ENCODE measurements at regions not wholly inside any gene's neighbourhood (a gene's known extent, or its start where the extent isn't known, plus 50 kb on each side); places are given as distances from the start of the nearest gene placed in this dataset.
"Not testable (repeated sequence)": the region's sequence is repeated elsewhere in the genome, so short reads cannot be mapped to it uniquely, and the experiment has no call there.

- H3K4me1 Mint-ChIP-seq, result no peaks in the 10 kb centered on the region
- H3K4me3 Mint-ChIP-seq, result no peak overlapping the region
- H3K27ac Mint-ChIP-seq, result no peak overlapping the region
- no peak for DNase-seq
- H3K27me3 Mint-ChIP-seq, result no peaks in the 10 kb centered on the region
- H3K36me3 Mint-ChIP-seq (ENCODE audit: low read depth), result no peaks in the 10 kb centered on the region
- CTCF ChIA-PET, result no interaction called here
- H3K9me3 Mint-ChIP-seq, result peaks cover 12% of the 10 kb centered on the region
- POLR2A ChIA-PET, result no interaction called here
These were observed 51.9 kb upstream of the TCERG1L start for GRCh38 chr10:131363416-131363815.

- ChIA-PET POLR2A (no interaction called here), CTCF (no interaction called here)
- peaks cover 10% of the 10 kb centered on the region for H3K9me3 Mint-ChIP-seq
- no peaks in the 10 kb centered on the region for H3K27me3 Mint-ChIP-seq
- H3K36me3 Mint-ChIP-seq (ENCODE audit: low read depth), result no peaks in the 10 kb centered on the region
- no peak overlapping the region for H3K4me3 Mint-ChIP-seq
- H3K4me1 Mint-ChIP-seq, result no peaks in the 10 kb centered on the region
- no peak overlapping the region for H3K27ac Mint-ChIP-seq
- no peak for DNase-seq
These were observed 60.0 kb upstream of the TCERG1L start for GRCh38 chr10:131371571-131371970.

- no peaks in the 10 kb centered on the region for H3K27me3 Mint-ChIP-seq
- ChIA-PET CTCF (no interaction called here), POLR2A (no interaction called here)
- H3K27ac Mint-ChIP-seq, result no peak overlapping the region
- H3K9me3 Mint-ChIP-seq, result peaks cover 6% of the 10 kb centered on the region
- H3K36me3 Mint-ChIP-seq (ENCODE audit: low read depth), result no peaks in the 10 kb centered on the region
- H3K4me1 Mint-ChIP-seq, result no peaks in the 10 kb centered on the region
- H3K4me3 Mint-ChIP-seq, result no peak overlapping the region
- DNase-seq, result no peak
These were observed 70.1 kb upstream of the TCERG1L start for GRCh38 chr10:131381576-131381975.

- H3K9me3 Mint-ChIP-seq; H3K27ac Mint-ChIP-seq; H3K27me3 Mint-ChIP-seq; POLR2A ChIA-PET; H3K4me3 Mint-ChIP-seq; H3K4me1 Mint-ChIP-seq; DNase-seq; CTCF ChIA-PET; H3K36me3 Mint-ChIP-seq (ENCODE audit: low read depth): not testable (repeated sequence)
These were observed 73.8 kb upstream of the TCERG1L start for GRCh38 chr10:131385161-131385872.

DNA sequence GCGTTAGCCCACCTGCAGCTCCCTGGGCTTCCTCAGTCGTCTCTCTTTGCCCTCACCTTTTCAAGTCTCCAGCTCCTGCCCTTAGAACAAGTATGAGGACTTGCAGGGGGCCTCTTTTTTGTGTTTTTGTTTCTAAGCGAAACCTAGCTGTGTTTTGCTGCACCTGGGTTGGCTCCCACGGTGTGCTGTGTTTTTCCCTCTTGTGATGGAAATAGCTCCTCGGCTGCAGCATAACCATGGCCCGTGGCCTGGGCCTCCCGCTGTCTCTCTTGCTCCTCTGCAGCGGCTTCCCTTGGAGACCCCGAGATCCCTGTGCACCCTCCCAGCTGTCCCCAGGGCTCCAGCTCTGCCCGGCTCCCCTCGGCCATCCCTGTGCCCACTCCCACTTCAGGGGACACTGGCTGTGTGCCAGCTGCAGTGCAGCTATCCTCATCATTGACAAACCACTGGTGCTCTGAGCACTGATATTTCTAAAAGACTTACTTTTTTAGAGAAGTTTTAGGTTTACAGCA is 75.6 kb upstream of the TCERG1L start:
- H3K4me1 Mint-ChIP-seq, result no peaks in the 10 kb centered on the region
- CTCF ChIA-PET, result no interaction called here

DNA sequence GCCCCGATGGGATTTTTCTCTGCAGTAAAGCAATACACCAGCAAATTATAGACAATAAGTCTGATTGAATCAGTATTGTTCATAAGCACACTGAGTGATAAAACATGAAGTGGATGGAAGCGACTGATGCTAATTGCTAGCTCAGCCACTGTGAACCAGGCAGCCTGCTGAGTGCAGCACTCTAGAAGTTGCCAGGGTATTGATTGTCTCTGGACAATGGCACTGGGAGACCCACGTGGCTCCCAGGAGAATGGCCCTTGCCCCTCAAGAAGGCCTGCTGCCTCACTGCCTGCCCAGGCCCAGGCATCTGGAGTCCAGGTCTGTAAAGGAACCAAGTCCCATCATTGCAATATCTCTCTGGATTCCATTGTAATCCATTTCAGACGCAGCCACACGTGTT is 80.4 kb upstream of the TCERG1L start:
- ChIA-PET POLR2A (no interaction called here), CTCF (no interaction called here)
- no peak for DNase-seq
- no peaks in the 10 kb centered on the region for H3K36me3 Mint-ChIP-seq (ENCODE audit: low read depth)
- H3K4me1 Mint-ChIP-seq, result no peaks in the 10 kb centered on the region
- no peak overlapping the region for H3K4me3 Mint-ChIP-seq
- peaks cover 2% of the 10 kb centered on the region for H3K9me3 Mint-ChIP-seq
- H3K27ac Mint-ChIP-seq, result no peak overlapping the region
- no peaks in the 10 kb centered on the region for H3K27me3 Mint-ChIP-seq

More for the DNA sequence above, 75.6 kb upstream of the TCERG1L start:
- Mint-ChIP-seq H3K4me3 (no peak overlapping the region), H3K27me3 (no peaks in the 10 kb centered on the region), H3K9me3 (peaks cover 2% of the 10 kb centered on the region), H3K36me3 (ENCODE audit: low read depth) (no peaks in the 10 kb centered on the region), H3K27ac (no peak overlapping the region)
- POLR2A ChIA-PET, result no interaction called here
- no peak for DNase-seq

- H3K27me3 Mint-ChIP-seq, result no peaks in the 10 kb centered on the region
- no peak overlapping the region for H3K27ac Mint-ChIP-seq
- no peak for DNase-seq
- H3K4me1 Mint-ChIP-seq, result no peaks in the 10 kb centered on the region
- H3K36me3 Mint-ChIP-seq (ENCODE audit: low read depth), result no peaks in the 10 kb centered on the region
- ChIA-PET POLR2A (no interaction called here), CTCF (no interaction called here)
- no peak overlapping the region for H3K4me3 Mint-ChIP-seq
- peaks cover 2% of the 10 kb centered on the region for H3K9me3 Mint-ChIP-seq
These were observed 84.9 kb upstream of the TCERG1L start for GRCh38 chr10:131396121-131397050.

DNA sequence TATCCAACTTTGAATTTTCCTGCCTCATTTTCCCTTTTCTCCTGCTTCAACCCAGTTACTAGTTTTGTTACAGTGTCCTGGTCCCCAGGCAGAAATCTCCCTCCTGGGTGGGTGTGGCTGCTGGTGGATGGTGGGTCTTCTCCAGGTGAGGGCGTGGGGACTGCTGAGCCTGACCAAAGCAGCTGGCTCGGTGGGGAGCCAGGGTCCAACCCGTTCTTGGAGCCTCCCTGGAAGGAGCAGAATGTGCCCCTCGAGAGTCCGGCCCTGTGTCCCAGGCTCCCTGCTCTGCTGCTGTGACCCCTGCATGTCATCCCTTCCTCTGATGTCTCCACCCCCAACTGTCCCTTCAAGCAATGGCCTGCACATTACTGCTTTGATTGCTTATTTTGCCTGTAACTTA is 86.6 kb upstream of the TCERG1L start:
- ChIA-PET CTCF (no interaction called here), POLR2A (no interaction called here)
- no peaks in the 10 kb centered on the region for H3K4me1 Mint-ChIP-seq
- H3K27me3 Mint-ChIP-seq, result no peaks in the 10 kb centered on the region
- DNase-seq, result no peak
- no peak overlapping the region for H3K27ac Mint-ChIP-seq
- H3K4me3 Mint-ChIP-seq, result no peak overlapping the region
- no peaks in the 10 kb centered on the region for H3K9me3 Mint-ChIP-seq
- no peaks in the 10 kb centered on the region for H3K36me3 Mint-ChIP-seq (ENCODE audit: low read depth)

DNA sequence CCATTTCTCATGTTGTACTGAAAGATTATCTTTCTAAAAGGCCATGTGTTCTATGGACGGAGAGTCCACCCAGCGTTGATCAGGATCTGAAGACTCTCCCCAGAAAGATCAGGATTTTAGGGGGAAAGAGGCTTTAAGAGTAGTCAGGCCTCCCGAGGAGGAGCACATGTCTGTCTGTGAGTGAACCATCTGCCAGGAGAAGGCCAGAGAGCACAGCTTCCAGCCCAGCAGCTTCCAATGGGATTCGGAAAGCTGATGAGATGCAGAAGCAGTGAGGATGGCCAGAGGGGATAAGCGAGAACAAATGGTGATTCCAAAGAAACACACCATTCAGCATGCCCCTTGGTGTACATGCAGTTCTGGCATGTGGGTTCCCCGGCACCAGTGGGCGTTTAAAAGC is 88.5 kb upstream of the TCERG1L start:
- H3K9me3 Mint-ChIP-seq, result no peaks in the 10 kb centered on the region
- POLR2A ChIA-PET, result no interaction called here
- no peaks in the 10 kb centered on the region for H3K4me1 Mint-ChIP-seq
- H3K27me3 Mint-ChIP-seq, result no peaks in the 10 kb centered on the region
- no peak for DNase-seq
- no peak overlapping the region for H3K4me3 Mint-ChIP-seq
- H3K27ac Mint-ChIP-seq, result no peak overlapping the region
- CTCF ChIA-PET, result no interaction called here
- H3K36me3 Mint-ChIP-seq (ENCODE audit: low read depth), result no peaks in the 10 kb centered on the region

- ChIA-PET CTCF (no interaction called here), POLR2A (no interaction called here)
These were observed 89.0 kb upstream of the TCERG1L start for GRCh38 chr10:131400513-131400912.

DNA sequence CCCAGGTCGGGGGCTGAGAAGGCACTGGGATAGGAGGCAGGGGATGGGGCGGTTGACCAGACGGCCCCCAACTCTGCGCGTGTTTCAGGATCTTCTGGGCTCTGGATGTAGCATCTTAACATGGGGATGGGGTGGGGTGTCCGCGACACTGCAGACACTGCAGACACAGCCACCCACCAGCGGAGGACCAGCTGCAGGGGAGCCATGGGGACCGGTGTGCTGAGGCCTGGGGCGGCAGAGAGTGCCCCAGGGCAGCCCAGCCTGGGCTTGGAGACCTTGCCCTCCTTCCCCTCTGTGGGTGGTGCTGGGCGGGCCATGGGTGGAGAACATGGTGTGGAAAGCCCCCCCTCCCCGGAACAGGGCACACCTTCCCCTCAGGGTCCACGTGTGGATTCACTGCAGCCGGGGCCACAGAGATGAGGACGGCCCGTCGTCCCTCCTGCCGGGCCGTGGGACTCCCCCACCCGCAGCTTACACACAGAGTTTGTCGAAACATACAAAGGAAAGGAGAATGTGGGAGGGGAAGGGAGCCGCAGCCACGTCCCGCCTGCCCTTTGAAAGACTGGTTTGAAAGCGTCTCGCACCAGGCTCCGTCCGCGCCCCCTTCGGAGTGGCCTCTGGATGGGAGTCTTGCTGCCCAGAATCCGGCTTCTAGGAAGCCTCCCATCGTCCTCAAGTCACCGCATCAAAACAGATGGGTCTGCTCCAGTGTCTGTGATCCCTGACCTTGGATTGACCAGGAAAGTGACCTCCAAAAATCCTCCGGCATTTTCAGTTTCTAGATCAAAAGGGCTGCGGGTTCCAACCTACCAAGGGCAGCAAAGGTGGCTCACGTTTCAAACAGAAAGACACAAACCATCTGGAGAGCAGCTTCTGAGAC is 91.5 kb upstream of the TCERG1L start:
- H3K27ac Mint-ChIP-seq, result no peak overlapping the region
- POLR2A ChIA-PET, result no interaction called here
- H3K27me3 Mint-ChIP-seq, result no peaks in the 10 kb centered on the region
- H3K36me3 Mint-ChIP-seq (ENCODE audit: low read depth), result no peaks in the 10 kb centered on the region
- no peaks in the 10 kb centered on the region for H3K9me3 Mint-ChIP-seq
- no peak for DNase-seq
- no peak overlapping the region for H3K4me3 Mint-ChIP-seq
- H3K4me1 Mint-ChIP-seq, result no peaks in the 10 kb centered on the region
- CTCF ChIA-PET, result no interaction called here

More at GRCh38 chr10:131400513-131400912, 89.0 kb upstream of the TCERG1L start:
- Mint-ChIP-seq H3K4me3 (no peak overlapping the region), H3K27ac (no peak overlapping the region), H3K9me3 (no peaks in the 10 kb centered on the region), H3K27me3 (no peaks in the 10 kb centered on the region), H3K4me1 (no peaks in the 10 kb centered on the region), H3K36me3 (ENCODE audit: low read depth) (no peaks in the 10 kb centered on the region)
- no peak for DNase-seq

GRCh38 chr10:131403936-131404335 is 92.4 kb upstream of the TCERG1L start:
- H3K4me1 Mint-ChIP-seq, result no peaks in the 10 kb centered on the region
- H3K27me3 Mint-ChIP-seq, result no peaks in the 10 kb centered on the region
- CTCF ChIA-PET, result no interaction called here
- POLR2A ChIA-PET, result no interaction called here
- H3K27ac Mint-ChIP-seq, result no peak overlapping the region
- no peaks in the 10 kb centered on the region for H3K9me3 Mint-ChIP-seq
- H3K36me3 Mint-ChIP-seq (ENCODE audit: low read depth), result no peaks in the 10 kb centered on the region
- no peak overlapping the region for H3K4me3 Mint-ChIP-seq
- DNase-seq, result no peak

DNA sequence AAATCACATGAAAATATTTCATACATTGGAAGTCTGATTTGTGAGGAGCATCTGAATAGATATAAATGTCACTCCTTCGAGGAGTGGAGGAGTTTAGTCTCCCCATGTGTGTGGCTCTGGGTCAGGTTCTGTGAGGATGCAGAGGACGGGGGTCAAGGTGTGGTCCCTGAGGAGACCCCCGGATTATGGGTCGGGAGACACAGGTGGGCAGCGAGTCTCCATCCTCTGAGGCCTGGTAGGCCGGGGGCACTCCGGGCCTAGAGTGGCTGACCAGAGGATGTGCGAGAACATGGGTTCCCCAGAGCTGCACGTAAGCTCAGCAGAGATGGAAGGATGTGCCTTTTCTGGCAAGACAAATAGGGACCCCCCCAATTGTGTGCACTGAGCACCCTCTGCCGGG is 93.4 kb upstream of the TCERG1L start:
- Mint-ChIP-seq H3K27ac (no peak overlapping the region), H3K4me3 (no peak overlapping the region), H3K9me3 (no peaks in the 10 kb centered on the region), H3K4me1 (no peaks in the 10 kb centered on the region), H3K36me3 (ENCODE audit: low read depth) (no peaks in the 10 kb centered on the region), H3K27me3 (no peaks in the 10 kb centered on the region)
- ChIA-PET POLR2A (no interaction called here), CTCF (no interaction called here)
- no peak for DNase-seq
